ENCODE measurements at regions not wholly inside any gene's neighbourhood (a gene's known extent, or its start where the extent isn't known, plus 50 kb on each side); places are given as distances from the start of the nearest gene placed in this dataset.

DNA sequence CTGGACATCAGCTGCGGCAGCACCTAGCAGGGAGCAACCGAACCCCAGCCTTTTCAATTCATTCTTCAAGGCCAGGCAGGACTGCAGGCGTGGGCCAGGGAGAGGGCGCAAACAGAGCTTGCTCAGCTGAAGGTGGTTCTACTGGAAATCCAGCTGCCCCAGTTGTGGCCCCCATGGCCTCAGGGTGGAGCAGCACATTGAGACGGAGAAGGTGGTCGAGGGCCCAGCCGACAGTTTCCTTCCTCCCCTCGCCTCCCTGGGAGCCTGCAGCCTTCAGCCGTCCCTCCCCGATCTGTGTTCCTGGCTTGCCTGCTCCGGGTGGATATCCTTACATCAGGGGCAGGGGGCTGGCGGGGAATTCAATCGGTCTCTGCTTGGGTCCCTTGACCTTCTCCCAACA is 217.8 kb downstream of the ANKRD60 start:
- TF ChIP-seq, protein P1, sequence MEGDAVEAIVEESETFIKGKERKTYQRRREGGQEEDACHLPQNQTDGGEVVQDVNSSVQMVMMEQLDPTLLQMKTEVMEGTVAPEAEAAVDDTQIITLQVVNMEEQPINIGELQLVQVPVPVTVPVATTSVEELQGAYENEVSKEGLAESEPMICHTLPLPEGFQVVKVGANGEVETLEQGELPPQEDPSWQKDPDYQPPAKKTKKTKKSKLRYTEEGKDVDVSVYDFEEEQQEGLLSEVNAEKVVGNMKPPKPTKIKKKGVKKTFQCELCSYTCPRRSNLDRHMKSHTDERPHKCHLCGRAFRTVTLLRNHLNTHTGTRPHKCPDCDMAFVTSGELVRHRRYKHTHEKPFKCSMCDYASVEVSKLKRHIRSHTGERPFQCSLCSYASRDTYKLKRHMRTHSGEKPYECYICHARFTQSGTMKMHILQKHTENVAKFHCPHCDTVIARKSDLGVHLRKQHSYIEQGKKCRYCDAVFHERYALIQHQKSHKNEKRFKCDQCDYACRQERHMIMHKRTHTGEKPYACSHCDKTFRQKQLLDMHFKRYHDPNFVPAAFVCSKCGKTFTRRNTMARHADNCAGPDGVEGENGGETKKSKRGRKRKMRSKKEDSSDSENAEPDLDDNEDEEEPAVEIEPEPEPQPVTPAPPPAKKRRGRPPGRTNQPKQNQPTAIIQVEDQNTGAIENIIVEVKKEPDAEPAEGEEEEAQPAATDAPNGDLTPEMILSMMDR (IDR thresholded peaks at IDR 0.05; ENCODE audit: low read length) = no peak
- no peak for TF ChIP-seq EZH2 (IDR thresholded peaks at IDR 0.05; ENCODE audit: borderline replicate concordance, low read length)

Measured in OCI-LY1 (cell line).